ENCODE measurements at regions not wholly inside any gene's neighbourhood (a gene's known extent, or its start where the extent isn't known, plus 50 kb on each side); places are given as distances from the start of the nearest gene placed in this dataset.
A peak's percentile ranks its signal among the peaks of the same experiment; 100 is the strongest.
"Not testable (repeated sequence)": the region's sequence is repeated elsewhere in the genome, so short reads cannot be mapped to it uniquely, and the experiment has no call there.

- no peak for DNase-seq (ENCODE audit: low read depth)
These were observed 193.9 kb downstream of the DLL1 start for GRCh38 chr6:170096803-170097504.

GRCh38 chr6:170096191-170096802 lies 194.6 kb downstream of the DLL1 start:
- DNase-seq (ENCODE audit: low read depth): no peak

- no peak for DNase-seq (ENCODE audit: low read depth)
These were observed 195.5 kb downstream of the DLL1 start for GRCh38 chr6:170095273-170095981.

GRCh38 chr6:170094686-170095272 lies 196.1 kb downstream of the DLL1 start:
- DNase-seq (ENCODE audit: low read depth): no peak

GRCh38 chr6:170093658-170094596 lies 197.0 kb downstream of the DLL1 start:
- DNase-seq (ENCODE audit: low read depth): no peak

GRCh38 chr6:170093276-170093657 lies 197.6 kb downstream of the DLL1 start:
- DNase-seq (ENCODE audit: low read depth): no peak

GRCh38 chr6:170092826-170093225 lies 198.1 kb downstream of the DLL1 start:
- no peak for DNase-seq (ENCODE audit: low read depth)

GRCh38 chr6:170091639-170092579 lies 199.0 kb downstream of the DLL1 start:
- no peak for DNase-seq (ENCODE audit: low read depth)

- DNase-seq (ENCODE audit: low read depth): no peak
These were observed 199.8 kb downstream of the DLL1 start for GRCh38 chr6:170091000-170091638.

- no peak for DNase-seq (ENCODE audit: low read depth)
These were observed 200.3 kb downstream of the DLL1 start for GRCh38 chr6:170090561-170090960.

GRCh38 chr6:170089963-170090362 lies 200.9 kb downstream of the DLL1 start:
- DNase-seq (ENCODE audit: low read depth): no peak

- no peak for DNase-seq (ENCODE audit: low read depth)
These were observed 202.3 kb downstream of the DLL1 start for GRCh38 chr6:170088582-170088955.

GRCh38 chr6:170087941-170088581 lies 202.8 kb downstream of the DLL1 start:
- peak; percentile 20 for DNase-seq (ENCODE audit: low read depth)

GRCh38 chr6:170087421-170087780 lies 203.5 kb downstream of the DLL1 start:
- not testable (repeated sequence) for DNase-seq (ENCODE audit: low read depth)

- DNase-seq (ENCODE audit: low read depth): no peak
These were observed 204.0 kb downstream of the DLL1 start for GRCh38 chr6:170086639-170087420.

GRCh38 chr6:170085475-170086401 lies 205.1 kb downstream of the DLL1 start:
- no peak for DNase-seq (ENCODE audit: low read depth)

- DNase-seq (ENCODE audit: low read depth): no peak
These were observed 206.6 kb downstream of the DLL1 start for GRCh38 chr6:170084166-170084730.

Data from stimulated activated CD8-positive, alpha-beta memory T cell treated with anti-CD3 and anti-CD28 coated beads, Interleukin-12 subunit alpha, Interleukin-12 subunit beta, amount 100 ng/mL, for 4 hours (primary cell).